Astrocyte (in vitro differentiated cells and primary cell): ENCODE measurements at regions not wholly inside any gene's neighbourhood (a gene's known extent, or its start where the extent isn't known, plus 50 kb on each side); places are given as distances from the start of the nearest gene placed in this dataset.

Experiments
- EZH2 ChIP-seq: IDR thresholded peaks from 2 replicates; pipeline ENCODE4 v1.6.1; 2012; ENCODE audit warnings: mild to moderate bottlenecking, low read length, inconsistent platforms; ENCODE audit not compliant: insufficient read depth
- TF ChIP-seq, protein P1 (sequence below): IDR thresholded peaks from 2 replicates; pipeline ENCODE4 v1.5.1; 2011; ENCODE audit warnings: low read depth, mild to moderate bottlenecking, inconsistent platforms, low read length, moderate library complexity; ENCODE audit not compliant: insufficient read depth

DNA sequence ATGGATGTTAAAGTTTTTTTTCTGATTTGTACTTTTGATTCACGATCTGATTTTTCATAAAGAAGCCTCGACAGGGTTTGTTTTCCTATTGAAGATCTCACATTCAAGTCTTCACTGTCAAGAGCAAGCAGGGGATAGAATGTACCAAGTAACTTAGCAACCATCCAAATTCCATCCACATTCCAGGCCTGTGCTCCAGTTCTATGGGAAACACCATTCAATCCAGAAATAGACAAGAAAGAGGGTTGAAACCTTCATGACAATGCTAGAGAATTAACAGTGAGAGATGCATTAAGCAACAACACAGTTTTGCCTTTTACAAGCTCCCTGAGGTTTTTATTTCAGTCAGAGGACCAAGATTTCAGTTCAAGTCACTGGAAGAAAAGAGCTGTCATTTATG is 300.2 kb downstream of the NEBL start:
- TF ChIP-seq, protein P1, sequence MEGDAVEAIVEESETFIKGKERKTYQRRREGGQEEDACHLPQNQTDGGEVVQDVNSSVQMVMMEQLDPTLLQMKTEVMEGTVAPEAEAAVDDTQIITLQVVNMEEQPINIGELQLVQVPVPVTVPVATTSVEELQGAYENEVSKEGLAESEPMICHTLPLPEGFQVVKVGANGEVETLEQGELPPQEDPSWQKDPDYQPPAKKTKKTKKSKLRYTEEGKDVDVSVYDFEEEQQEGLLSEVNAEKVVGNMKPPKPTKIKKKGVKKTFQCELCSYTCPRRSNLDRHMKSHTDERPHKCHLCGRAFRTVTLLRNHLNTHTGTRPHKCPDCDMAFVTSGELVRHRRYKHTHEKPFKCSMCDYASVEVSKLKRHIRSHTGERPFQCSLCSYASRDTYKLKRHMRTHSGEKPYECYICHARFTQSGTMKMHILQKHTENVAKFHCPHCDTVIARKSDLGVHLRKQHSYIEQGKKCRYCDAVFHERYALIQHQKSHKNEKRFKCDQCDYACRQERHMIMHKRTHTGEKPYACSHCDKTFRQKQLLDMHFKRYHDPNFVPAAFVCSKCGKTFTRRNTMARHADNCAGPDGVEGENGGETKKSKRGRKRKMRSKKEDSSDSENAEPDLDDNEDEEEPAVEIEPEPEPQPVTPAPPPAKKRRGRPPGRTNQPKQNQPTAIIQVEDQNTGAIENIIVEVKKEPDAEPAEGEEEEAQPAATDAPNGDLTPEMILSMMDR = no peak
- TF ChIP-seq EZH2 = no peak
